ENCODE measurements at regions not wholly inside any gene's neighbourhood (a gene's known extent, or its start where the extent isn't known, plus 50 kb on each side); places are given as distances from the start of the nearest gene placed in this dataset.

DNA sequence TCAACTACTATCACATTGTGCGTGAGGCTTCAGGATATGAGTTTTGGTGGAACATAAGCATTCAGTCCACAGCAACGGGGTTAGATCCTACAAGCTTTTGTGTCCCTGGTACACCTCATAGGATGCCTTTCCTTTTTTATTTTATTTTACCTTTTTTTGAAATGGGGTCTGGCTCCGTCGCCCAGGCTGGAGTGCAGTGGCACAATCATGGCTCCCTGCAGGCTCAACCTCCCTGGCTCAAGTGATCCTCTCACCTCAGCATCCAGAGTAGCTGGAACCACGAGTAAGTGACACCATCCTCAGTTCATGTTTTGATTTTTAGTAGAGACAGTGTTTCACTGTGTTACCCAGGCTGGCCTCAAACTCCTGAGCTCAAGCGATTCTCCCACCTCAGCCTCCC, 86.0 kb upstream of the RAI14 start:
- no peak for DNase-seq

DNA sequence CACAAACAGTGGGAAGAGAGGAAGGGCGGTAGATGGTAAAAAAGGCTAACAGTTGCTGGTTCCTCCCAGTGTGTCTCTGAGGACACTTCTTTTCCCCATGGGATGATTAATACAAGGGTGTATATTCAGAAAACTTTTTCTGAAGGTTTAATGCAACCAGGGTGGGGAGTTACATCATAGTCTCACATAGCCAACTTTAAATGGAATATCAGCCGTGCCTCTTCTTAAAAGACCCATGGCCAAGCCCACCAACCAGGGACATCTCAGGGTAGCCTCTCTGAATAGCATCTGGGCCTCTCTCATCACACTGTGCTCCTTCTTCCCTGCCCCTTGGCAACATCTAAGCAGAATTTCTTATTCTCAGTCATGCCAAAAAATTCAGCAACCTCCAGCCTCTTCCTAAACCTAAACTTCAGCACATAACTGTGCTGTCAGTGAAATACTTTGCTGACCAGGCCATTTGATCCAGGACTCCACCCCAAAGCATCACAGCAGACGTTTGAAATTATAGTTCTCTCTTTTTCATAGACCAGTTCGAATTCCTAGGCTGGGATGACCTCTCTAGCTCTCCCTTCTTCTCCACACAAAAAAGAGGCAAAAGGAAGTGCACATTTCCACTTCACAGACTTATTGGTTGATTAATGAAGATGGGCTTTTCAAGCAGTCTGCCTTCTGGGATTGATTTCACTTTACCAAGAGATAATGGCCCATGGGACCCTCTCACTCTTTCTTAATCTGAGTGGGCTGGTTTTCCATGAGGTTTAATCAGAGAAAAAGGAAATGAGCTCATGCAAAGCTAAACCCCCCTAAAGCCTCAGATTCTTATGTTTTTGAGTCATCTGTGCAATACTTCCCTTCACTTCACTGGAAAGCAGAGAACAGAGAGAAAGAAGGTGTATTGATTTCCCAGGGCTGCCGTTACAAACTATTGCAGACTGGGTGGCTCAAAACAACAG, 85.1 kb upstream of the RAI14 start:
- no peak for DNase-seq

DNA sequence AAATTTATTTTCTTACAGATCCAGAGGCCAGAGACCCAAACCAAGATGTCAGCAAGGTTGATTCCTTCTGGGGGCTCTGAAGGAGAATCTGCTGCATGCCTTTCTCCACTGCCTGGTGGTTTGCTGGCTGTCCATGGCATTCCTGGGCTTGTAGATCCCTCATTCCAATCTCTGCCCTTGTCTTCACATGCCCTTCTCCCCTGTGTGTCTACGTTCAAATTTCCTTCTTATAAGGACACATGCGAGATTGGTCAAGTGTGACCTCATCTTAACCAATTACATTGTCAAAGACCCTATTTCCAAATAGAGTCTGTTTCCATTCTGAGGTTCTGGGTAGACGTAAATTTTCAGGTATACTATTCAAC, 84.5 kb upstream of the RAI14 start:
- no peak for DNase-seq

DNA sequence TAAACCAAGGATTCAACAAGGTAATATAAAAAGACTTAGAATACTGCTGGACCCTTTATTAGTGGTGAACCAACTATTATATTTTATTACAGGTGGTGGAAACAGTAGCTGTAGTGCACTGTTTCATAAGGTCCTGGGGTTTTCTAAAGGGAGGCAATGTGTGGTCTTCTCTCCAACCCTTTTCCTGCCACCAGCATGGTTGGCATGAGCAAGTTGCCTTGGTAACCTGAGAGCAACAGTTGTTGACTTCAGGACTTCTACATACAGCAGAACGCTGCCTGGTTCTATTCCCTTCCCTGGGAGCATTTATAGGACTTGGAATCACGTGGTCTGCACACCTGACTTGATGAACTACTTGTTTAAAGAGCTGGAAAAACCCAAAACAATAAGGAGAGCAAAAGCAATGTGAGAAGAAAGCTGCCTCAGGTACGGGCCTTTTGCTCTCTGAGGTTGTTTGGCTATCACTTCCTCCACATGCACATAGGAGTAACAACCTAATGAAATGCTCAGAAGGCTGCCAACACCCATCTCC, 81.1 kb upstream of the RAI14 start:
- DNase-seq: no peak

DNA sequence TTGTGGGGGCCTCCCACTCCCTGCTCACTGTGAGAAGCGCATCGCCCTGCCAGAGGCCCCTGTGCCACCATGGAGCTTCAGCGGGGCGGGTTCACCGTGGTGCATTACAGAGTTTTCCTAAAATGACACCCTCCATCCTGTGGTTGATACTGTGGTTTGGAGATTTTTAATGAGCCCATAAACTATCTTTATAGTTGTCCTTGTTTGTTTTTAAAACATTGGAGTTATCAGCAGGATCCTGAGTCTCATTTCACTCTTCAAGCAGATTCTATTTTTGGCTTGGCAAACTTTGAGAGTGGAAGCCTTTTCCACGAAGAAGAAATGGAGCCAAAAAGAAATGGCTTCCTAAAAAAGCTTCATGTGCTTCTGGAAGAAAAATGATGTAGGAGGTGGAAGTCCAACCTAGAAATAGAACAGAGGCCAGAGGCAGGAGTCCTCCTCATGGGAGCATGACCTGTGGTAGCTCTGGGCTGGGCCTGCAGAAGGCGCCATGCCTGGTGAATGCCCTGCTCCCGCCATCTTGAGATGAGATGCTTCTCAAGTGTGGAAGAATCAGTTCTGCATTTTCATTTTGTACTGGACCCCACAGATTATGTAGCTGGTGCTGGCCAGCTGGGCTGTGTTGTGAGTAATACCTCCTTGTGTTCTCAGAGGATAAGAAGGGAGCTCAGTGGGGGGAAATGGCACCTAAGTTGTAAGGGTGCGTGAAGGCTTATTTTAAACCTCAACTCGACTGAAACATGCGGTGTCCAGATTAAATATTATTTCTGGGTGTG, 79.0 kb upstream of the RAI14 start:
- DNase-seq: no peak

DNA sequence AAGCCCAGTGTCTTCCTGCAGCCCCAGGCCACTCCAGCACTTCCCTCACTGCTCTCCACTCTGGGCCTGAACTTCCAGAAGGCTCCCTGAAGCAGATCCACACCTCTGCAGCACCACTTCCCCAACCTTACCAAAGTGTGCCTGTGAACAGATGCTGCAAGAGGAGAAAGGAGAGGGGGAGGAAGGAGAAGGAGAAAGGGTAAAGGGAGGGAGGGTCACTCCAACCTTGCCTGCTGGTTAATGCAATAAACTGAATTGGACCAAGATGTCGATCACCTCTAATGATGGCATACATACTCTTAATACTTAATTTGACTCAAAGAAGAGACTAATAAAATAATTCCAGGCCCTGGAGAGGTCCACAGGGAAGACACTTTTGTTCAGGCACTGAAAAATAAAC, 77.2 kb upstream of the RAI14 start:
- no peak for DNase-seq

DNA sequence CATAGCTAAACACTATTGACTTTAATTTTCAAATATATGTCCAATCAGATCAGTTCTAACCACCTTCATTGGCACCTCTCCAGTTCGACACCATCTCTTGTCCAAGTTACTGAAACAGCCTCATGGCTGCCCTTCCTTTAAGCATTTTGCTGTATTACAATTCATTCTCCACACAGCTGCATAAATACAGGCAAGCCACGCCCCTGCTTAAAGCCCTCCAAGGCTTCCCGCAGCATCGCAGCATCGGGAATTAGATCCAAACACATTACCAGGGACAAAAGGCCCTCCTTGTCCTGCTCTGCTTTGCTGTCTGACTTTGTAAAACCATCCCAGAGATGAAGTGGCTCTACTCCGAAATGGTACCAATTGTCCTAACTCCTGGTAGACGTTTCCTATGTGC, 75.1 kb upstream of the RAI14 start:
- no peak for DNase-seq

DNA sequence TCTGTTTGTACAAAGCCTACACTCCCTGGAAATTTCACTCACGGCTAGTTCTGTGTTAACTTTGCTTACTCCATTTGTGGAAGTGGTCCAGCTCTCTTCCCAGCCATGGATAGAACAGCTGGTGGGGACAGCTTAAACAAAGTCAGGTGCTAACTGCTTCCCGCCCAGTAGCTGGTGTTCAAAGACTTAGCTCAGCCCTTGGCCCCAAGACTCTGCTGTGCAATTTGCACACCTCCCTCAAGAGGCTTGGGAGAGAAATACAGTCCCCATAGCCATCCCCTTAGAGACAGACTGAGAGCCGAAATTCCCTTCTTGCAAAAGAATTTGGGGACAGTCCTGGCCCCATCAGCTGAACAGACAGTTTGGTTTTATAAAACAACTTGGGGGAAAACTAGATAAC, 73.8 kb upstream of the RAI14 start:
- no peak for DNase-seq

DNA sequence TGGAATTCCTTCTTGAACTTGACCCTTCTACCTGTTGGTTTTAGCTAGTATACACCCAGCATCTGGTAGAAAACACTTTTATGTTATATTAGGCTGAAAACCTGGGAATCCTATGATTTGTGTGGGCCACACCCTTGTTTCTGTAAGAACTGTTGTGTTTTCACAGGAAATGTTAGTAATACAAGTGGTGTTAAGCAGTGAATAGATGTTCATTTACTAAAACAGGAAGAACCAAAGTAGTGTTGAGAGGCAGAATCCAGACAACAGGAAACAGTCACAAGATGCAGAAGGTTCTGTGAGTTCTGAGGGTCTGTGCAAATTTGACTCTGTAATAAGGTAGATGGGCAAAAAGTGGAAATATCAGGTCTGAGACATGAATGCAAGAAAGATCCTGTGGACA, 73.0 kb upstream of the RAI14 start:
- no peak for DNase-seq

DNA sequence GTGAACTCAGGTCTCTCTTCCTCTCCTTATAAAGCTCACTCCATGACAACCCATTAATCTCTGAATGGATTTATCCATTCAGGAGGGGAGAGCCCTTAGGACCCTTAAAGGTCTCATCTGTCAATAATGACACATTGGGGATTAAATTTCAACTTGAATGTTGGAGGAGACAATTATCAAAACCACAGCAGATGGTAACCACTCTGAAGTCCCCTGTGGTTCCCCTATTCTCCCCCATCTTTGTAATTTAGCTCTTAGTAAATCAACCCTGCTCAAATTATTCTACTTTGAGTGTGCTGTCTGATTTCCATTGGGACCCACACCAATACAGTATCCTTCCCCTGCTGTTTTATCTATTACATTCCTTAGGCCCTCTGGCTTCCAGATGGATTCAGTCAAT, 72.0 kb upstream of the RAI14 start:
- no peak for DNase-seq

DNA sequence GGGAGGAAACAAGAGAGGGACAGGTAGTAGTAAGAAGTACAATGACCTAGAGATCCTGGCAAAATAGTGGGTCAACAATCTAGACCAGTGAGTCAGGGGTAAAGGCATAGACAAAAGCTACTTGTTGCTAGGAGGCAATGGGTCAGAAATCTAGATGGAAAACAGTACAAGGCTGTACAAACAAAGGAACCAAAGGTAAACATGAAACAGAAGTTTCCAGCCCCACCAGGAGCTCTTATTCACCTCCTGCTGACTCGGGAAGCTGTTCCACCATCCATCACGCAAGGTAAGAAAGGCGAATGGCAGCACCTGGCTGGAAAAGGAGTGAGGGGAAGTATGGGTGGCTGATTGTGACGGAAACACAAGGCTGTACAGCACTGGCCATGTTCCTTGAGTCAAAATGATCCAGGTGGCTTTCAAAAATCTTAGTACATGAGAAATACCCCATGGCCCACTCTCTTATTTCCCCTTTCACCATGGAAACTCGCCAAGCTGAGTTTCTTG, 70.5 kb upstream of the RAI14 start:
- DNase-seq: no peak

DNA sequence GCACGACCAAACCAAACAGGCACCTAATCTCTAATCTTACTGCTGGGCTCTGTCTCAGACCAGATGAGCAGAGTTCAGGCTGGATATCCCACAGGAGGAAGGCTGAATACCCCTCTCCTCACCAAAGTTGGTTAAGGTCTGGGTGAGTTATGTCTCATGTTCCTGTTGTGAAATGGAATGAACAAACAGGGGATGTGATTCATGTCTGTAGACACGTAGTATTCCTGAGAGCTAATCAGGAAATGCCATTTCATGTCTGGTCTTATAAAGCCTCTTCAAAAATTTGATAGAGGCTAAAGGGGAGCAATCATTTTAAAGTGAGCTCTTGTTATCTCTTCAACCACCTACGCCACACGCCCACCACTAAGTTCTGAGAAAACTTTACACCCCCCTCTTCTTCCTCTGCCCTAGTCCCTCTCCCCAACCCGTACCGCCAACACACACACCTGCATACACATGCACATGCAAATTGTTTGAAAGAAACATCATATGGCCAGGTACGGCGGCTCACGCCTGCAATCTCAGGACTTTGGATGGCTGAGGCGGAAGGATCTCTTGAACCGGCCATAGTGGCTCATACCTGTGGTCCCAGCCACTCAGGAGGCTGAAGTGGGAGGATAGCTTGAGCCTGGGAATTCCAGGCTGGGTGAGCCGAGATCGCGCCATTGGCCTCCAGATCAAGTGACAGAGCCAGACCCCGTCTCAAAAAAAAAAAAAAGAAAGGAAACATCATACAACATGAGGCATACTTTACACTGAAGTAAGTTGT, 69.8 kb upstream of the RAI14 start:
- no peak for DNase-seq

DNA sequence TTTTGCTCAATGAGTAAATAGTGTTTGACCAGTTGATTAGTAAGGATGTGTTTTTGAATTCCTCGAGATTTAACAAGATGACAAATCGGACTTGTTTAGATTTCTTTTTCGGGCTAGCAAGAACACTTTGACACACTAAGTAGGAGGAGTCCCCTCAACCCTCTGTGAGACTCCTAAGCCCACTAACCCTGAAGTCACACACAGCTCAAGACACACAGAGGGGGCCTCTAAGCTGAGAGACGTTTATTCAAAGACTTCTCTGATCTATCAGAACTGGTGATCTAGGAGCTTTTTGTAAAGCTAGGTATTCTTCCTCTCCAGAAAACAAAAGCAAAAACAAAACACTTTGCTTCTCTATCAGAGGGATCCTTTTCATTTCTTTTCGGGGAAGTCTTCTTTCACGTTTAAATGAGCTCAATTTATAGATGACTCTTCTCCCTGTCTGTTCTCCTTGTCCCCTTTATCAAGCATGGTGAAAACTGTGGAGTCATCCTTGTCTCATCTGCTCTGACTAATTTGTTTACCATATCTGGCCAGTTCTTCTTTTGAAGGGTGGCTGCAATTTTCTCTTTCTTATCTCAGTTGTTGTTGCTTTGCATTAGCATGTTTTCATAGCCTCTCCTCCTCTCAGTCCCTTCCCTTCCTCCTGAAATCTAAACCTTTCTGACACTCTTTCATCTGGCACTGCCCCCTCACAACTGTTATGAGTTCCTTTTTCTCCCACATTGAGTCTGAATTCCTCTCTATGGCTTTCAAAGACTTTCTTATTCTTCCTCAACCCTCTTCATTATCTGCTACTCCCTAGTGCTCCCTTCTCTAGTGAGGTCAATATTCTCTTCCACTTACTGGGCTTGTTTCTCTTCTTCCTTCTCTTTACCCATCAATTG, 68.5 kb upstream of the RAI14 start:
- DNase-seq: no peak

DNA sequence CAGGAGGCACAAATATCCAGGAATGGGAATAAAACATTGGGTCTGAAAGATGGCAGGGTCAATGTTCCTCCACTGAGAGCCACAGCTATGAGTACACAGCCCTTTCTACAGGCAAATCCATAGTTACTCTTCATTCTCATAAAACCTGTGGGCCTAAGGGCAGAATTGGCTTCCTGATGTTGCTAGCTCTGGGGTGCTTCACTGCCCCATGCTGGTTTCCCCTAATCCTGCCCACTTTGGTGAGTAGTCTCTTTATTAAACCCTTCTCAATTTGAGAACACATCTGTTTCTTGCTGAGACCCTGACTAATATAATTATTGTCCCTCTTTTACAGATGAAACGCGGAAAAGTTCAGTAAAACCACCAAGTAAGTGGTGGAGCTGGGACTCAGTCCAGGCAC, 66.3 kb upstream of the RAI14 start:
- DNase-seq: no peak

DNA sequence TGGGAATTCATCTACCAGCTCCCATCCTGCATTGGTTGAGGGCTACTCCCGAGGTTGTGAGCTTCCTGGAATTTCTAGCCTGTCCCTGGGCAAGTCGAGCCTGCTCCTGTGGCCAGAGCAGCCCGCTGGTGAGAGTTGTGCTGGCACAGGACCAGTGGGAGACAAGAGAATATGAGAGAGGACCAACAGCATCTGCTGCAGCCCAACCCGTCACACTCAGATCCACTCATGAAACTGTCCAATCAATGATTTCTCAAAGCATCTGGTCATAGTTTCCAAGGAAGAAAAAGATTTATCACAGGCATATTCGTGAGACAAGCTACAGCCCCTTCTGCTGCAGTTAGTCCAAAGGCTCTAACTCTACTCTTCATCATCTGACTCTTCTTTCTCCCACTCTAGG, 64.4 kb upstream of the RAI14 start:
- DNase-seq: no peak

DNA sequence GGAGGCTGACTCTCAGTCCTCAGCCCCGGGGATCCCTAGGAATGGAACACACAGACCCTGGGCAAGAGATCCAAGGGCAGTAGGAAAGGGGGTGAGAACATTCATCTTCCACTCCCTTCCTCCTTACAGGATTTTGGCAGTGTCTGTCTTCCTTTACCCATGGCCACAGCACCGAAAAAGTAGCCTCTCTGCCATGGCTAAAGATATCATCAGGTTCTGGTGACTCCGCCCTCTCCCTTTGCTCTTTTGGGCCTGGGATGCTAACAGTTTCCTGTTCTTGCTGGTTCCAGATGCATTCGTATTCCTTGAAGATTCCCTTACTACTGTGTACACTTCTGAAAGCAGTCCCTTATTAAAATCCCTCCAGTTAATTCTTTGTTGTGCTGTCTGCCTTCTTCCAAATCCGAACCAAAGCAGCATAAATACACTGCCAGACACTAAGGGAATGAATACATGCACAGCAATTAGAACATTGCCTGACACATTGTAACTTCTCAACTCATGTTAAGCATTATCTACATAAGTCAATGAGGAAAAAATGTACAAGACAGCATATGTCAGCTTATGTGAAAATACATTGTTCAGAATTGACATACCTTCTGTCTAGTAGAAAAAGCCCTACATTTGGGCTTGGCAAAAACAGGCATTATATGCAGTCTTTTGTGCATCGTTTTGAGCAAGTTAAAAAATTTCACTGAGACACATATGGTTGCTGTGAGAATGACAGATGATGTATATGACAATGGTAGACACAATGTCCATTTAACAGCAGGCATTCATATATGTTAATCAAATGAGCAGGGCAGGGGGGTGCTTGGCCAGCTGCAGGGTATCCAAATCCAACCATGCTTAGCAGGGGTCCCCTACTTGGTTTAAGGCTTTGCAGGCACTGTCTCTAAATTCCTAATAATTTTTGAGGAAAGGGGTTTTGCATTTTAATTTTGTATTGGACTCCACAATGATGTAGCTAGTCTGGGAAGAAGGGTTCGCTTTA, 58.8 kb upstream of the RAI14 start:
- no peak for DNase-seq

DNA sequence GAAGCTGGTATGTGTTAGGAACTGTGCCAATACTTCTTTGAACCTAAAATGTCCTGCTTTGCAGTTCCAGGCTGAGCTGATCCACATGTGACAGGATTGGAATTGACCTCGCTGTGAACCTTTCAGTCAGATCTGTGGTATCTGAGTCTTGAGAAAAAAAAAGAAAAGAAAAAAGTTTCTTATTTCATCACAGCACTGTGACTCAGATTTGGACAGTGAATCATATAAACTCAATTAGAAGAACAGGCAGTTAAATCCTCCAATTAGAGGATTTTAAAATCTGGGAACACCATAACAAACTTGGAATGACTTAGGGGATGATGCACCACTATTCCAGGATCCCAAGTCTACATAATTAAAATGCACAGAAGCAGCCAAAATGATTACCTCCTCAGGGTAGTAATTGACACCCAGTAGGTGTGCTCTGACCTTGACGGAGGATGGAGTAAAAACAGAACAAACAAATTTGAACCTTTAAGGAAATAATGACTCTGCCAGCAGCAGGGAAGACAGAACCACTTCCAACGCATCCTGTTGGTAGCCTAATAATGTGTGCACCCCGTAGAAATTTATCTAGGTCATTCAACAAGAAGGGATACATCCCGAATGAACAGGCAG, 57.8 kb upstream of the RAI14 start:
- no peak for DNase-seq

DNA sequence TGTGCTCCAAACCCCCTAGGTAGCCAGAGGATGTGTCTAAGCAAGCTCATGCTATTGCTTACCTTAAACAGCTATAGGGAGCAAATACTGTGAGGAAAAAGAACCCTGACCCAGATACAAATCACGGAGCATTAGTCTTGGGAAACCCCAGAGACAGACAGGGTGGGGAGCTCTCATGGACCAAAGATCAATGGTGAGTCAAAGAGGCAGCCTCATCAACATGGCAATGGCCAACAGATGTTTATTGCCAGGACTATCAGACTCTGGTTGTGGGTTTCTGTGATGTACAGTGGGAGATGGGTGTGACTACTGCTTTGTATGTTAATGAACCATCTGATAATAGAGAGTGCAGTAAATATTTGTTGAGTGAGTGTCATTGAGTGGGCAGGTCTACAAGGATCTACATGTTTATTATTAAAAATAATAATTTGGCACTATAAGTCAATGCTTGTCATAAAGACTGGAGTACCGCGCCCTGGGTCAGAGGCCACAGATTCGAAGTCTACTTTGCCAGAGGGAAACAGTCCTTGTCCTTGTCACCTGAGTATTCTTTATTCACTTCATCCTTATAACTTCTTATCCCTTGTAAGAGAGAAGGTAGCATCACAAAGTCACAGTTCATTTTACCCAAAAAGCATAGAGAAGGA, 56.5 kb upstream of the RAI14 start:
- no peak for DNase-seq

DNA sequence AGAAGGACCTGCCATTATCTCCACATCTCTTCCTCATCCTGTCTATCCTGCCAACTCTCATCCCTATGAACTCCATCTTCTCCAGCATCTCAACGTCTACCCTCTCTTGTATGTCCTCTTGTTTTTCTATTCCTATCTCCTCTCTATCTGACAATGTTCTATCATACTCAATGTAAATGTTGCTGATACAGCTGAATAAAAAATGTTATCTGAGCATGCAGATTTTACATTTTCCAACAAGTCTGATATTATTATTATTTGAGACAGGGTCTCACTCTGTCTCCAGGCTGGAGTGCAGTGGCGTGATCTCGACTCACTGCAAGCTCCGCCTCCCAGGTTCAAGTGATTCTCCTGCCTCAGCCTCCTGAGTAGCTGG, 56.0 kb upstream of the RAI14 start:
- DNase-seq: no peak

DNA sequence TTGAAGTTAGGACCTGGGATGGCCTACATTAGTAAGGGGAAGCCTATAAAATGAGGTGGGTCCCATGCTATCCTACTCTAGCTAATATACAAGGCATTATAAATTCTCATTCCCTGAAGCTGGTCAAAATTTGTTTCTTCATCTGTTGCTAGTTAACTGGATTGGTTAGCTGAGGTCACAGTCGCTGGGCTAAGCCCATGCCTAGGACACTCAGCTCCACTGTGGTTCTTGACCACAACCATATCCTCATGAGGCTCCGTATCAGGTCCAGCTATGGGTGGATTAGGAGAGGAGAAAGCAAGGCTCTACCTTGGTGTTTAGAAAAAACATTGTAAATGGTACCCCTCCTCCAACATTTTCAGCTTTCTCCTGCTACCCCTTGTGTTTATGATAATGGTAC, 52.8 kb upstream of the RAI14 start:
- DNase-seq: no peak
